GM12892 (cell line): ENCODE measurements at regions not wholly inside any gene's neighbourhood (a gene's known extent, or its start where the extent isn't known, plus 50 kb on each side); places are given as distances from the start of the nearest gene placed in this dataset.
"Not testable (repeated sequence)": the region's sequence is repeated elsewhere in the genome, so short reads cannot be mapped to it uniquely, and the experiment has no call there.

ENCODE experiments used
- POLR2A ChIP-seq: IDR thresholded peaks from 2 replicates; pipeline ENCODE4 v1.6.1; 2011; ENCODE audit warnings: low read depth, low read length, control low read depth
- POLR2AphosphoS5 ChIP-seq: IDR thresholded peaks from 2 replicates; pipeline ENCODE4 v1.6.1; 2011; ENCODE audit warnings: low read depth, low read length, control low read depth

DNA sequence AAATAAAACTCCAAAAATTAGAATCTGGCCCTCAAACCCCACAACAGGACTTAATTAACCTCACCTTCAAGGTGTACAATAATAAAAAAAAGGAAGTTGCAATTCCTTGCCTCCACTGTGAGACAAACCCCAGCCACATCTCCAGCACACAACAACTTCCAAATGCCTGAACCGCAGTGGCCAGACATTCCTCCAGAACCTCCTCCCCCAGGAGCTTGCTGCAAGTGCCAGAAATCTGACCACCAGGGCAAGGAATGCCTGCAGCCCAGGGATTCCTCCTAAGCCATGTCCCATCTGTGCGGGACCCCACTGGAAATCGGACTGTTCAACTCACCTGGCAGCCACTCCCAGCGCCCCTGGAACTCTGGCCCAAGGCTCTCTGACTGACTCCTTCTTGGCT is 519.0 kb downstream of the IRS2 start:
- TF ChIP-seq POLR2A, POLR2AphosphoS5: not testable (repeated sequence)
